Glomerular visceral epithelial cell (primary cell): ENCODE measurements at regions not wholly inside any gene's neighbourhood (a gene's known extent, or its start where the extent isn't known, plus 50 kb on each side); places are given as distances from the start of the nearest gene placed in this dataset.

Experiments
- DNase-seq: peaks from one replicate; pipeline ENCODE4 v3.0.0-alpha.2; 2016; ENCODE audit errors: extremely low spot score

GRCh38 chr2:143954844-143955243 is 565.1 kb downstream of the ZEB2 start:
- DNase-seq = no peak

GRCh38 chr2:143954186-143954585 is 565.7 kb downstream of the ZEB2 start:
- DNase-seq = no peak

- DNase-seq = no peak
Observed at GRCh38 chr2:143953451-143954030, 566.4 kb downstream of the ZEB2 start.

GRCh38 chr2:143952536-143952935 is 567.4 kb downstream of the ZEB2 start:
- DNase-seq = no peak

DNA sequence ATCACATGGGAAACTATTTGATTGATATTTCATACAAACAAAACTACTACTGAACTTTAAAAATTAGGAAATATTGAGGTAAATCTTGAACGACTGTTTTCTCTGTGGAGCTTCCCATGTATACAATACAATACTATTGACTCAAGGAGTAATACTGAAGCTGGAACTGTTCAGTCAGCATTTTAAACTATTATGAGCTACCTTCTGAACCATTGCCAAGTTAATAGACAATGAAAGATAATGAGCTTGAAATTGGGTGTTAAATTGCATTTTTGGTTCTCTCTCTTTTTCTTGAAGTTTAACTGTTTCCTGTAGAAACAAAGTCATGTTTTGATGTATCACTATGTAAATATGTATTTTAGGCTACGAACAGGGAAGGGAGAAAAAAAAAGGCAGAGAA is 569.2 kb downstream of the ZEB2 start:
- DNase-seq = no peak

- DNase-seq = no peak
Observed at GRCh38 chr2:143949121-143949848, 570.6 kb downstream of the ZEB2 start.

GRCh38 chr2:143948710-143949109 is 571.2 kb downstream of the ZEB2 start:
- no peak for DNase-seq

DNA sequence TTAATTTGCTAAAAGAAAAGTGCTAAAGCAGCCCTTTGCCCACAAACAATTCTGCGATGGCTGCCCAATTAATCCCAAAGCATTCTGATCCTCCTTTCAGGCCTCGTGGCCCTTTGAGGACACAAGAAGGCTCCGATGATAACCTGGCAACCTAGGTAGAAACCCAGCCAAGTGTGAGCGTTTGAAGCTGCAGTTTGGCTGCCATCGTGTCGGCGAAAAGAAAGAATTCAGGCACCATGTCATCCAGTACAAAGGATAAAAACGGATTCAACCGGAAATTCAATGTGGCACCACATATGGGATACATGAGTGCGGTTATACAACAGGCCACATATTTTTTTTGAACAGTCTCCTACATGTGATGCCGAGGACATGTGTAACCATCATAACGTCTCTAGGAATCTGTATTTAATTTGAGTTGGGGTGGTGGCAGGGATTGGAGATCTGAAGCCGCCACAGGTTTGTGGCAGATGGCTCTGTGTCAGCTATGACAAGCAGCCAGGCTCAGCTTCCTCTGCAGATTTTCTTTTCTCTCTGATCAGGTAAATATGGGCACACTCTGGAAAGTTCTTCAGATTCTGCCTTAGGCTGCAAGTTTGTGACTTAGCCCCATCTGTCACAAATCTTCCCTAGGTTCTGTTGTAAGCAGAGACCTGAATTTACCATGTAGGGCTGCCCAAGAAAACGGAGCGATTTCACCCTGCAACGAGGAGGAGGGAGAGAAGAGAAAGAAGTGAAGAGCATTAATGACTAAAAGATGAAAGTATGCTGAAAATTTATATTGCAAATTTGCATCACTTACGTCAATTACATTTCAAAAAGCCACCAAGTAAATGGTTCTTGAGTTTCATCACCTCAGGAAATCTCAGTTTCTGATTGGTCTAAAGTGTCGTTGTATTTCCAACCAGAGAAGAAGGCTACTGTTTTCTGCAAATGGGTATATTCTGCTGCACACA is 573.2 kb downstream of the ZEB2 start:
- DNase-seq = no peak

DNA sequence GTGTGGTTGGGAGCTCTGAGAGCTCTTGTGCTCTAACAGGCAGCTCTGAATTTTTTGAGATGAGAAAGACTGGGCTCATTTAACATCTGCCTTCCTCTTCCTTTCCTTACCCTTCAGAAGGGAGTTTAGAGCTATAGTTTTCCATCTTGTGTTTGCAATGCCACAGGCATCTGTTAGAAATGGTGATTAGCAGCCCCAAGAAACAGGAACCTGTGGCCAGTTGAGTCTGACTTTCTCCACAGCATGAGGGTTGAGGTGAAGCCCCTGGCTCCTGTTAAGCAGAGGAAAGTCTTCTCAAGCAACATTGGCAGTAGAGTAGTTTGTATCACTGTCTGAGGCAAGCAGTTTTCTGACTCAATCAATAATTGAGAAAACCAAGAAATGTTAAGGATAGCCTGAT is 577.4 kb downstream of the ZEB2 start:
- no peak for DNase-seq

DNA sequence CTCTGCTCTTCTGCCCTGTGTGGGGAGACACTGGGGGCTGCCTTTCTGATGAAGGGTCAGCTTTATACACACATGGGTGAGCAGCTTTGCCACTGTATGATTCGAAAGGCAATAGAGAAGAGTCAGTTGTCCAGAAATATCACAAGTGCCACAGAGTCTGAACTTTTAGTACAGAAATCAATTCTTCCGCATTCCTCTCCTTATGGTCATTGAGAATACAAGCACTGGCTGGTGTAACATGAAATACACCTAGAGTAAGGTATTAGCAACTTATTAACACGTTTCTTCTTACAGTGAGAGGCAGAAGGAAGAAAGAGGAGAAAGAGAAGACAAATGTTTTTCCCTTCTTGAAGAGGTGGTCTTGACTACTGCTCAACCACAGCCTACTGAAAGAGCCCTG is 579.2 kb downstream of the ZEB2 start:
- DNase-seq = no peak

GRCh38 chr2:143939626-143940330 is 580.1 kb downstream of the ZEB2 start:
- DNase-seq = no peak

GRCh38 chr2:143937723-143938350 is 582.1 kb downstream of the ZEB2 start:
- peak; percentile 3 for DNase-seq

GRCh38 chr2:143936848-143937722 is 582.8 kb downstream of the ZEB2 start:
- DNase-seq = peak; percentile 51

DNA sequence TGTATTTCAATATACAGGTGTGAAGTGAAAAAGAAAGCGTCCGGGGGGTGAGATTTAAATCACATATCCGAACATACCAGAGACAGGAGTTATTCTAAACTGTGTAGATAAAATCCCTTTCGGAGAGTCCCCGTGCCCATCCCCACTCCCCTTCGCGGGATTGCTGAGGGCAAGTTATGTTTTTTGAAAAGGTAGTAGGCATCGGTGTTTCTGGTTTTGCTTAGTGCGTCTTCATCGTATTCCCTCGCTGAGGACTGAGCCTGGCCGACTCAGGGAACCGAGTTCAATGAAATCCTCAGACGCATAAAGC is 583.4 kb downstream of the ZEB2 start:
- DNase-seq = no peak

GRCh38 chr2:143935482-143935752 is 584.5 kb downstream of the ZEB2 start:
- no peak for DNase-seq

- DNase-seq = peak; percentile 33
Observed at GRCh38 chr2:143934626-143935481, 585.1 kb downstream of the ZEB2 start.

DNA sequence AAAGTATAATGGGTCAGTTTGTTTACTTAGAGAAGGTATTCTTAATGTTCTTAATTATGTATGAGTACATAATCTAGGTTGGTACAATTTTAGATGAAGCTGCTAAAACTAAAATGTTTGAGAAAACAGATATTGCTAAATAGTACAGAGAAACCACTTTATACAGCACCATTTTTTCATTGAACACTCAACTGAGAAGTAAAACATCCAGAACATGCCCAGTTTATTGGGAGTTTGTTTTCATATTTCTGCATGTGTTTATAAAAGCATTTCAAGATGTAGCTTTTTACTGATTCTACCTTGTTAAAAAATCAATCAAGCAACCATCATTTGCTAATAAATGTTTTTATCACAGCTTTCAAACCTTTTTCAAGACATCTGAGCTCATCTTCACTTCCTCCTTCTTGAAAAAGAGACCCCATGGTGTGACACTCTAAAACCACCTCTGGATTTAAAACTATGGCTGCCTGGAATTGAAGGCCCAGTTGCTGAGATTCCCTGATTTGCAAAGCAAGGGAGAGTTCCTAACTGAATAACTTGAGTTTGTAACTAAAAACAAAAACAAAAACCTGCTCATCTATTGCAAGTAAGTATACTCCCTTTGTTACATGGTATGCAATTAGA is 585.9 kb downstream of the ZEB2 start:
- DNase-seq = no peak

GRCh38 chr2:143930891-143931290 is 589.0 kb downstream of the ZEB2 start:
- no peak for DNase-seq

DNA sequence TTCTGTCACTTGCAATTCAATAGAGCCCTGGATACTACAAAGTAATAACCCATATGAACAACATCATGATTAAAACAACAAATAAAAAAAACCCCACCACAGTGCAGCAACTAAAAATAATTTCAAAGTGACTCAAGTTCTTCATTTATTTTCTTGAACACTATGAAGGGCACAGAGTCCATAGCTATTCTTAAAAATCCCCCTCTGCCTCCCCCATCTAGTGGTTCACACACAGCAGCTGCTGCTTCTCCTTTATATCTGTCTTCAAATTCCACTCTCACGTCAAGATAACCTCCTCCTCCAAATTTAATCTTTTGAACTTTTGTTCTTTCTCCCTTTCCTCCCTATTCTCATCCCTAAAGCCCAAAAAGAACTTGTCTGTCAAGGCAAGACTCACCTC is 591.3 kb downstream of the ZEB2 start:
- no peak for DNase-seq

GRCh38 chr2:143928184-143928583 is 591.7 kb downstream of the ZEB2 start:
- no peak for DNase-seq
